H9 (cell line): ENCODE measurements at regions not wholly inside any gene's neighbourhood (a gene's known extent, or its start where the extent isn't known, plus 50 kb on each side); places are given as distances from the start of the nearest gene placed in this dataset.

ENCODE experiments used
- DNase-seq: peaks from one replicate; pipeline ENCODE4 v3.0.0-alpha.2; 2017
- H2AFZ ChIP-seq: one replicate; pipeline ENCODE4 v1.6.1; 2013; ENCODE audit warnings: mild to moderate bottlenecking, low read length, control low read depth, moderate library complexity
- H2AK5ac ChIP-seq: 2 replicates; pipeline ENCODE4 v1.6.1; 2013; ENCODE audit warnings: low read length, control low read depth, mixed read lengths; ENCODE audit not compliant: insufficient read length
- H2BK120ac ChIP-seq: one replicate; pipeline ENCODE4 v1.6.1; 2013; ENCODE audit warnings: low read depth, mild to moderate bottlenecking, low read length, control low read depth, inconsistent platforms; ENCODE audit not compliant: poor library complexity, severe bottlenecking
- H2BK12ac ChIP-seq: 2 replicates; pipeline ENCODE4 v1.6.1; 2013; ENCODE audit warnings: low read length, control low read depth, mixed read lengths, low read depth; ENCODE audit not compliant: insufficient read length
- H2BK15ac ChIP-seq: 2 replicates; pipeline ENCODE4 v1.6.1; 2013; ENCODE audit warnings: low read depth, low read length, control low read depth
- H2BK20ac ChIP-seq: one replicate; pipeline ENCODE4 v1.6.1; 2013; ENCODE audit warnings: low read depth, mild to moderate bottlenecking, low read length, control low read depth, inconsistent platforms; ENCODE audit not compliant: poor library complexity, severe bottlenecking
- H2BK5ac ChIP-seq: 2 replicates; pipeline ENCODE4 v1.6.1; 2013; ENCODE audit warnings: low read length, control low read depth, mixed read lengths; ENCODE audit not compliant: insufficient read length
- H3K14ac ChIP-seq: 2 replicates; pipeline ENCODE4 v1.6.1; 2013; ENCODE audit warnings: low read length, control low read depth; ENCODE audit not compliant: insufficient read depth
- H3K18ac ChIP-seq: 2 replicates; pipeline ENCODE4 v1.6.1; 2013; ENCODE audit warnings: low read depth, mild to moderate bottlenecking, mixed read lengths, low read length, control low read depth; ENCODE audit not compliant: insufficient read length
- H3K23ac ChIP-seq: 2 replicates; pipeline ENCODE4 v1.6.1; 2013; ENCODE audit warnings: low read length, control low read depth, mixed read lengths, low read depth; ENCODE audit not compliant: insufficient read length
- H3K23me2 ChIP-seq: 2 replicates; pipeline ENCODE4 v1.6.1; 2013; ENCODE audit warnings: low read depth, mild to moderate bottlenecking, mixed read lengths, low read length, control low read depth; ENCODE audit not compliant: insufficient read length, poor library complexity, severe bottlenecking
- H3K27ac ChIP-seq: 2 replicates; pipeline ENCODE4 v1.5.1; 2013; ENCODE audit warnings: low read length, control low read depth, mixed read lengths, low read depth; ENCODE audit not compliant: insufficient read length
- H3K27me3 ChIP-seq: 2 replicates; pipeline ENCODE4 v1.6.1; 2013; ENCODE audit warnings: low read length, control low read depth, inconsistent platforms; ENCODE audit not compliant: insufficient read depth
- H3K4ac ChIP-seq: 2 replicates; pipeline ENCODE4 v1.6.1; 2013; ENCODE audit warnings: low read depth, mild to moderate bottlenecking, control low read depth, inconsistent platforms, low read length, moderate library complexity
- H3K4me1 ChIP-seq: 2 replicates; pipeline ENCODE4 v1.6.1; 2013; ENCODE audit warnings: low read length, control low read depth, inconsistent platforms; ENCODE audit not compliant: insufficient read depth
- H3K4me2 ChIP-seq: 2 replicates; pipeline ENCODE4 v1.6.1; 2013; ENCODE audit warnings: low read length, control low read depth, mixed read lengths; ENCODE audit not compliant: insufficient read length, insufficient read depth
- H3K56ac ChIP-seq: 2 replicates; pipeline ENCODE4 v1.6.1; 2013; ENCODE audit warnings: low read depth, mild to moderate bottlenecking, mixed read lengths, low read length, control low read depth; ENCODE audit not compliant: insufficient read length
- H3K79me1 ChIP-seq: 2 replicates; pipeline ENCODE4 v1.6.1; 2013; ENCODE audit warnings: low read depth, mild to moderate bottlenecking, moderate library complexity, low read length, control low read depth, inconsistent platforms; ENCODE audit not compliant: insufficient read depth, poor library complexity, severe bottlenecking
- H3K79me2 ChIP-seq: 2 replicates; pipeline ENCODE4 v1.6.1; 2013; ENCODE audit warnings: low read length, control low read depth, inconsistent platforms; ENCODE audit not compliant: insufficient read depth
- H3K9ac ChIP-seq: 2 replicates; pipeline ENCODE4 v1.6.1; 2013; ENCODE audit warnings: low read length, control low read depth, mixed read lengths; ENCODE audit not compliant: insufficient read length; ENCODE audit errors: extremely low read depth
- H3K9me3 ChIP-seq: one replicate; pipeline ENCODE4 v1.6.1; 2013; ENCODE audit warnings: low read depth, low read length, inconsistent platforms; ENCODE audit not compliant: control insufficient read depth
- H3T11ph ChIP-seq: one replicate; pipeline ENCODE4 v1.6.1; 2013; ENCODE audit warnings: mild to moderate bottlenecking, low read length, control low read depth, inconsistent platforms
- H4K20me1 ChIP-seq: one replicate; pipeline ENCODE4 v1.6.1; 2013; ENCODE audit not compliant: control insufficient read depth, insufficient read length, insufficient read depth
- H4K5ac ChIP-seq: 2 replicates; pipeline ENCODE4 v1.6.1; 2013; ENCODE audit warnings: low read depth, mild to moderate bottlenecking, mixed read lengths, low read length, control low read depth; ENCODE audit not compliant: insufficient read length
- H4K8ac ChIP-seq: replicated peaks from 2 replicates; pipeline ENCODE4 v1.6.1; 2013; ENCODE audit warnings: low read length, control low read depth, mixed read lengths, low read depth; ENCODE audit not compliant: insufficient read length
- H4K91ac ChIP-seq: 2 replicates; pipeline ENCODE4 v1.6.1; 2013; ENCODE audit warnings: low read depth, mild to moderate bottlenecking, moderate library complexity, mixed read lengths, low read length, control low read depth; ENCODE audit not compliant: insufficient read length
- H3K27ac Mint-ChIP-seq, 3 experiments: 2 replicates in 2 of 3; 3 replicates in 1 of 3; pipeline ENCODE4 v1.8.0; 2020 to 2021; ENCODE audit warnings: mixed read lengths in 3 of 3, mild to moderate bottlenecking in 1 of 3, moderate library complexity in 1 of 3
- H3K27me3 Mint-ChIP-seq: 2 replicates; pipeline ENCODE4 v1.8.0; 2021; ENCODE audit warnings: low read depth, mild to moderate bottlenecking, moderate library complexity, mixed read lengths
- H3K36me3 Mint-ChIP-seq, 3 experiments: 2 replicates in 2 of 3; 3 replicates in 1 of 3; pipeline ENCODE4 v1.8.0; 2020 to 2021; ENCODE audit warnings: low read depth in 3 of 3, mixed read lengths in 3 of 3; ENCODE audit not compliant: insufficient read depth in 1 of 3
- H3K4me1 Mint-ChIP-seq, 2 experiments: 2 replicates each; pipeline ENCODE4 v1.8.0; 2020; ENCODE audit warnings: mixed read lengths in 2 of 2
- H3K4me3 Mint-ChIP-seq, 2 experiments: 2 replicates in 1 of 2; 3 replicates in 1 of 2; pipeline ENCODE4 v1.8.0; 2020 to 2021; ENCODE audit warnings: mild to moderate bottlenecking in 2 of 2, mixed read lengths in 2 of 2, moderate library complexity in 1 of 2
- H3K9me3 Mint-ChIP-seq, 2 experiments: 2 replicates in 1 of 2; 3 replicates in 1 of 2; pipeline ENCODE4 v1.8.0; 2020; ENCODE audit warnings: mild to moderate bottlenecking in 2 of 2, mixed read lengths in 2 of 2, moderate library complexity in 1 of 2
- whole genome bisulfite sequencing: extraction: QIAGEN DNeasy Blood & Tissue Kit; methylation state at CpG from one replicate; pipeline ENCODE4 v1.1.7; 2013; ENCODE audit warnings: missing lambda C conversion rate, low lambda C conversion rate, mixed read lengths; ENCODE audit not compliant: insufficient read length; ENCODE audit errors: extremely low coverage; 5-methylcytosine and 5-hydroxymethylcytosine counted together
- TF ChIP-seq, protein P1 (sequence below): fragments of 200-600 bp; sonication (generic); conservative IDR thresholded peaks from 3 replicates; pipeline ENCODE4 v1.8.0; 2021; ENCODE audit warnings: antibody characterized with exemption, mild to moderate bottlenecking

DNA sequence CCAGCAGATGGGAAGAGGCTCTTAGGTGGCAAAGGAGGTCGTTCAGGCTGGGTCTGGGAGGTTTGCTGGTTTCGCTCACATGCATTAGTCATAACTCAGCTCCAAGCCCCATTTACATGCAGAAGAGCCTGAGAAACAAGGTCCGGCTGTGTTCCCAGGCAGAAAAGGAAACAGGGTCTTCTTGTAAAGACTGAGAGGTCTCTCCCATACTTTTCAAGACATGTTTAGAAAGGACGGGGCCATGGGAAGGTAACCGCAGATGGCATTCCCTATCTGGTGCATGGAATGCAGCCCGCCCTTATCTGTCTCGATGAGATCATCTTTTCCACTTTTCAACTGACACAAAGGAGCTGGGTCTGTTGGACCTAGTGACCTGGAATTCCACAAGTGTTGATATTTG lies 389.0 kb upstream of the CDH11 start:
- Histone ChIP-seq H4K8ac (no peak overlapping the region), H2AFZ (no peak overlapping the region), H4K20me1 (no peaks in the 10 kb centered on the region), H3K4me2 (no peak overlapping the region), H3K4me1 (no peaks in the 10 kb centered on the region), H2BK12ac (no peak overlapping the region), H3K27ac (no peak overlapping the region), H3K9me3 (no peaks in the 10 kb centered on the region), H3K27me3 (no peaks in the 10 kb centered on the region), H2AK5ac (no peak overlapping the region), H3K23ac (no peak overlapping the region), H3K14ac (no peak overlapping the region), H2BK5ac (no peak overlapping the region), H3K56ac (no peak overlapping the region), H3K18ac (no peak overlapping the region), H3K79me2 (no peaks in the 10 kb centered on the region), H3K23me2 (no peaks in the 10 kb centered on the region), H4K5ac (no peak overlapping the region), H2BK120ac (no peak overlapping the region), H3K9ac (no peak overlapping the region), H3T11ph (no peak overlapping the region), H2BK20ac (no peak overlapping the region), H2BK15ac (no peak overlapping the region), H3K4ac (no peak overlapping the region), H3K79me1 (no peaks in the 10 kb centered on the region), H4K91ac (no peak overlapping the region)
- Mint-ChIP-seq H3K27me3 (no peaks in the 10 kb centered on the region; the same call in 1 of the 2 replicates), H3K36me3 (no peaks in the 10 kb centered on the region), H3K4me3 (no peak overlapping the region), H3K9me3 (no peaks in the 10 kb centered on the region; a peak in 2 of 5 replicates), H3K27ac (peak overlapping the region in 1 of 3 experiments; percentile 14; a peak in 1 of 7 replicates), H3K4me1 (peaks cover 8 to 9% of the 10 kb centered on the region in 2 experiments)
- no peak for DNase-seq
- no CpG with 5 or more reads among the region's 7 CpGs for WGBS
- TF ChIP-seq, protein P1, sequence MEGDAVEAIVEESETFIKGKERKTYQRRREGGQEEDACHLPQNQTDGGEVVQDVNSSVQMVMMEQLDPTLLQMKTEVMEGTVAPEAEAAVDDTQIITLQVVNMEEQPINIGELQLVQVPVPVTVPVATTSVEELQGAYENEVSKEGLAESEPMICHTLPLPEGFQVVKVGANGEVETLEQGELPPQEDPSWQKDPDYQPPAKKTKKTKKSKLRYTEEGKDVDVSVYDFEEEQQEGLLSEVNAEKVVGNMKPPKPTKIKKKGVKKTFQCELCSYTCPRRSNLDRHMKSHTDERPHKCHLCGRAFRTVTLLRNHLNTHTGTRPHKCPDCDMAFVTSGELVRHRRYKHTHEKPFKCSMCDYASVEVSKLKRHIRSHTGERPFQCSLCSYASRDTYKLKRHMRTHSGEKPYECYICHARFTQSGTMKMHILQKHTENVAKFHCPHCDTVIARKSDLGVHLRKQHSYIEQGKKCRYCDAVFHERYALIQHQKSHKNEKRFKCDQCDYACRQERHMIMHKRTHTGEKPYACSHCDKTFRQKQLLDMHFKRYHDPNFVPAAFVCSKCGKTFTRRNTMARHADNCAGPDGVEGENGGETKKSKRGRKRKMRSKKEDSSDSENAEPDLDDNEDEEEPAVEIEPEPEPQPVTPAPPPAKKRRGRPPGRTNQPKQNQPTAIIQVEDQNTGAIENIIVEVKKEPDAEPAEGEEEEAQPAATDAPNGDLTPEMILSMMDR: no peak
